GM19324 (cell line): ENCODE measurements at regions not wholly inside any gene's neighbourhood (a gene's known extent, or its start where the extent isn't known, plus 50 kb on each side); places are given as distances from the start of the nearest gene placed in this dataset.
"Not testable (repeated sequence)": the region's sequence is repeated elsewhere in the genome, so short reads cannot be mapped to it uniquely, and the experiment has no call there.

ENCODE experiments used
- ATAC-seq: cut with Tn5 transposase; IDR thresholded peaks from one replicate; pipeline ENCODE4 v1.9.1; 2021; ENCODE audit warnings: mild to moderate bottlenecking, moderate library complexity; ENCODE audit not compliant: unreplicated experiment, low FRiP score

GRCh38 chr4:127246963-127247952, 385.5 kb upstream of the INTU start:
- ATAC-seq = no peak

GRCh38 chr4:127249066-127249766, 383.5 kb upstream of the INTU start:
- no peak for ATAC-seq

GRCh38 chr4:127249767-127250108, 383.0 kb upstream of the INTU start:
- no peak for ATAC-seq

- peak; percentile 72 for ATAC-seq
Measured at GRCh38 chr4:127250577-127250976, 382.2 kb upstream of the INTU start.

GRCh38 chr4:127251423-127251822, 381.3 kb upstream of the INTU start:
- ATAC-seq = no peak

- no peak for ATAC-seq
Measured at GRCh38 chr4:127256500-127256899, 376.3 kb upstream of the INTU start.

- no peak for ATAC-seq
Measured at GRCh38 chr4:127261476-127261875, 371.3 kb upstream of the INTU start.

- ATAC-seq = no peak
Measured at GRCh38 chr4:127268367-127268766, 364.4 kb upstream of the INTU start.

GRCh38 chr4:127277023-127277422, 355.7 kb upstream of the INTU start:
- ATAC-seq = not testable (repeated sequence)

- no peak for ATAC-seq
Measured at GRCh38 chr4:127284236-127284635, 348.5 kb upstream of the INTU start.

- ATAC-seq = no peak
Measured at GRCh38 chr4:127291316-127291715, 341.4 kb upstream of the INTU start.

GRCh38 chr4:127293496-127293895, 339.3 kb upstream of the INTU start:
- ATAC-seq = no peak

- ATAC-seq = no peak
Measured at GRCh38 chr4:127304356-127304755, 328.4 kb upstream of the INTU start.

GRCh38 chr4:127307996-127308395, 324.8 kb upstream of the INTU start:
- no peak for ATAC-seq

GRCh38 chr4:127309369-127310102, 323.2 kb upstream of the INTU start:
- no peak for ATAC-seq

GRCh38 chr4:127311371-127311770, 321.4 kb upstream of the INTU start:
- ATAC-seq = no peak

GRCh38 chr4:127311924-127312323, 320.8 kb upstream of the INTU start:
- ATAC-seq = no peak

- no peak for ATAC-seq
Measured at GRCh38 chr4:127313767-127314166, 319.0 kb upstream of the INTU start.

GRCh38 chr4:127327491-127327890, 305.3 kb upstream of the INTU start:
- ATAC-seq = no peak

- ATAC-seq = no peak
Measured at GRCh38 chr4:127335073-127335620, 297.6 kb upstream of the INTU start.

GRCh38 chr4:127335732-127336131, 297.0 kb upstream of the INTU start:
- no peak for ATAC-seq
